Dedifferentiated amniotic fluid mesenchymal stem cell (primary cell): ENCODE measurements at regions not wholly inside any gene's neighbourhood (a gene's known extent, or its start where the extent isn't known, plus 50 kb on each side); places are given as distances from the start of the nearest gene placed in this dataset.

Experiments
- DNase-seq: peaks from one replicate; pipeline ENCODE4 v3.0.0-alpha.2; 2016; ENCODE audit errors: extremely low spot score

DNA sequence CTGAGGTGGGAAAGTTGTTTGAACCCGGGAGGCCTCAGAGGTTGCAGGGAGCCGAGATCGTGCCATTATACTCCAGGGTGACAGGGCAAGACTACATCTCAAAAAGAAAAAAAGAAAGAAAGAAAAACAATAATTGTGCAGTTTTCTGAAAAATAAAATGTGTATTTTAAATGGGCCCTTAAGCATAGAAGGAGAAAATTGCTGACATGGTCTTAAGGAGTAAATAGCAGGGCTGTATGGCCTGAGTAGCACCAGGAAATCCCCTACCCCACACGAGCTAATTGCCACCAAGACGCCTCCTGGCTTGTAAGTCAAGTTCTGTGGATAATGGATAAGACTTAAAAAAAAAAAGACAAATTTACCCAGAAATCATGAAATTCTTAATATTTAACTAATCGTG is 271.4 kb upstream of the NCKAP5 start:
- DNase-seq: no peak

DNA sequence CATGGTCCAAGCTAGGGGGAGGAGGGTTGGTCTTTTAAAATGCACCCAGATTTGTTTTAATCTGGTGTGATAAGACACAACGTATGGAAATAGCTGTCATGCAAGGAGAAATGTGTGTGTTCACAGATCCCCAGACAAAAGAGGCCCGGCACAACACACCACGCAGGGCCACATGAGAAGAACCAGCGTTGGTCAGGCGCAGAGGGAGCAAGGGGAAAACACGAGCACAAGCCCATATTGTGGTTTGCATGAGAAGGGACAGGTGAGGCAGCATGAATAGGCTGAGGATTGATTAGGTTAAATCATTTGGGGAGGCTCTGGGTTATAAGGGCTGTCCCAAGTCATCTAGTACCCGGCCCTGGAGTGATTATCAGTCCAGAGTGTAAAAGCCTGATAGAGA is 272.5 kb upstream of the NCKAP5 start:
- no peak for DNase-seq

DNA sequence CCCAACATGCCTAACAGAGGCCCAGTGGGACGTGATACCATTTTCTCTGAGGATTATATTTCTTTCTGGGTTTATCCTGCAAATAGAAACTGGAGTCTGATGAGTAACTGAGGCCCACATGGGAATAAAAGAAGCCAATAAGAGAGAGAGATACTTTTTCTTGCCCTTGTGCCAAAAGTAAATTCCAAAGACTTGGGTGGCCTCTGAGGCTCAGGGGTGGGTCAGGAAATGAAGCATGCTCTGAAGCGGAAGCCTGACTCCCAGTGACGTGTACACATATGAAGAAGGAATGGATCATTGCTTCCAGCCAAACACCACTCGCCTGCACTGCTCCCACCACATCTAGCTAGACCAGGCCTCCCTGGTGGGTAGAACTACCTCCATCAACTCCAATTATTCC is 273.6 kb upstream of the NCKAP5 start:
- DNase-seq: peak; percentile 87

DNA sequence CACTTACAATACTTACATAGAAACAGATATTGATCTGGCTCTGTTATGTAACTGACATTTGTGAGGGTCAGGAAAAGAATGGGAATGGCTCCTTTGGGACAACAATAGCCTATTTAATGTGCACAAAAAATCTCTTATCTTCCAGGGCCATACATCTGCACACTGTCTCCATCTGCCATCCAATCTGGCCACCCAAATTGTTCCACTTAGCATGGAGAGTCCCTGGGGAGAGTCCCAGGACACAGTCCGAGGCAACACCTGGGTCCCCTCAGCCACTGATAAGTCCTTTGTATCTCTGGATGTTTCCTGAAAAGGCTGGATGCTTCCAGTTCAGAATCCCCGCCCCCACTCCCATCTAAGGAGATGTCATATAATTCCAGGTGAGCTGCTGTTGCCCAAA is 274.2 kb upstream of the NCKAP5 start:
- no peak for DNase-seq

DNA sequence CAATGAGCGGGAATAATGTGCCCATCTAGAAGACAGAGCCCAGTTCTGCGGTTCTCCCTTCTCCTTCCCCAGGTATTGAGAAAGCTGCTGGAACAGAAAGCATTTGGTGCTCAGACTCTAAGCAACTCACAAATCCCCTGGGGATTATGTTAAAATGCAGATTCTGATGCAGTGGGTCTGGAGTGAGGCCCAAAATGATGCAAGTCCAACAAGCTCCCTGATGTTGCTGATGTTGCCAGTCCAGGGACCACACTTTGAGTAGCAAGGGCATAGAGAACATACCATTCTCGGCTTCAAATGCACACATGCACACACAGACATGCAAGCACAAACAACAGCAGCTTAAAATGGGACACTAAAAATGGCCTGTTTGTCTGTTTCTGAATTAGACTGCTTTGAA is 274.8 kb upstream of the NCKAP5 start:
- no peak for DNase-seq

DNA sequence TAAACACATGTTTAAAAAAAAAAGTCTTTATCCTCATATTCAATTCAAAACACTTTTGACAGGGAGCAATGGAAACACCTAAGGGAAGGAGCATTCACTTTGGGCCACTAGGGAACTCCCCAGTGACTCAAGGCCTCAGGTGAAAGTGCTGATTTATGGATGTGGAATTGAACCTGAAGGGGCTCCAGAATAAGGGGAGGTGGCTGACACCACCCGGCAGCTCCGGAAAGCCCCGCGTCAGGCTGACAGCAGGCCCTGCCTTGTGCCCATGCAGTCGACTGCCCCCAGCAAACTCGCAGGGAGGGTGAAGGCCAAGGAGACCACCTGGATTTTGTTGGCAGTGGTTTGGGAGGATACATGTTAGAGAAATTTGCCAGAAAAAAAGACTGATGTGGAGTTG is 275.3 kb upstream of the NCKAP5 start:
- no peak for DNase-seq

DNA sequence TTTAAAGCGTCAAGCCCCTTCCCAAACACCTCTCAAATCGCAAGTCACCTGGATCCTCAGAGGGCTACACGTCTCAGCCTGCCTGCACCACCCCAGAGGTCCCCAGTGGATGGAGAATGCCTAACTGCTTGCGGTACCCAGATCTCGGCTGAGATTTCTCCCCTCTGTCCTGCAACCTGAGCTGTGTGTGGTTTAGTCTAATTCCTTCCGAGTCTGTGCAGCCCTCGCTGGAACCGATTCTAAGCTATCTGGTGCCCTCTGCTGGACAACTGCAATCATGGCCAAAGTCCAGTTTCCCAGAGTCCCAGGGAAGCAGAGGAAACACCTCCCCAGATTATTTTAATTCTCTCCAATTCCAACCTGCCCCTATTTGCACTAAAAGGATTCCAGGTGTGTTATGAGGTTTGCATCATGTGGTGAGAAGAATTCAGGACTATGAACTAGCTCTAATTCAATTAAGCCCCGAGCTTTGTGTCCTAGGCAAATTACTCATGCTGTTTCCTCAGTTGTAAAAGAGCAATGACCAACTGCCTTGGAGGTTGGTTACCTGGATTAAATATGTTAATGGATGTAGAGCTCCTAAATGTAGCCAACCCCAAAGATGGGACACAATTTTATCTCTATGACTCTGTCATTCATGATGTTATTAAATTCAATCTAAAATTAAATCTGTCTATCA is 276.1 kb upstream of the NCKAP5 start:
- DNase-seq: peak; percentile 85

DNA sequence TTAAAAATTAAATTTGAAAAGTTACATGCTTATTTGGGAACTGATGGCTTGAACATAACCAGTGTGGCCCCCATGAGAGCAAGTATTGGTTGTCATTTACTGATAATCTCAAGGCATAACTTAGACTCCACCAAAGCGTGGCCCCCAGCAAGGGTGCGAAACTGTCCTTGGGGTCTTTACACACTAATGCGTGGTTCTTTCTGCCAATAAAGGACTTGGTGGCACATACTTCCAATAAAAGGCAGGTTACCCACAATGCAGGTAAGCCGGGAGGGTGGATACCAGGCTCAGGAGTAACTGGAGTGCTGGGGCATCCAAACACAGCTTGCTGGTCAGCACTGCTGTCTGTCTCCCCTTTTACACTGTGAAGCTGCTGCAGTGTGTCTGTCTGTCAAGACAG is 278.2 kb upstream of the NCKAP5 start:
- no peak for DNase-seq

DNA sequence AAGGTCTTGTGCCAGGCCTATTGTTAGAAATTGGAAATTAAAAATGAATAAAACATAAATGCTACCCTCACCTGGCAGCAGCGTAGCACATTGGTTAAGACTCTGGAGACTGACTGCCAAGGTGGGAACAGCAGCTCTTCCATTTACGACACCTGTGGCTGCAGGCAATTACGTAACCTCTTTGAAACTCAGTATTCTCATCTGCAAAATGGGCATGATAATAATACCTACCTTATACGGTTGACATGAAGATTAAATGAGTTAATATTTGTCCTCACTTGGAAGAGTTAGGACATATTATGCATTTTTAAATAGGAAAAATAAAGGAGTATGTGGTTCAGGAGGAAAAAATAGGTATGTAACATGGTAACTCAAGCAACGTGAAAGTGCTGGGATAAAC is 279.3 kb upstream of the NCKAP5 start:
- no peak for DNase-seq

DNA sequence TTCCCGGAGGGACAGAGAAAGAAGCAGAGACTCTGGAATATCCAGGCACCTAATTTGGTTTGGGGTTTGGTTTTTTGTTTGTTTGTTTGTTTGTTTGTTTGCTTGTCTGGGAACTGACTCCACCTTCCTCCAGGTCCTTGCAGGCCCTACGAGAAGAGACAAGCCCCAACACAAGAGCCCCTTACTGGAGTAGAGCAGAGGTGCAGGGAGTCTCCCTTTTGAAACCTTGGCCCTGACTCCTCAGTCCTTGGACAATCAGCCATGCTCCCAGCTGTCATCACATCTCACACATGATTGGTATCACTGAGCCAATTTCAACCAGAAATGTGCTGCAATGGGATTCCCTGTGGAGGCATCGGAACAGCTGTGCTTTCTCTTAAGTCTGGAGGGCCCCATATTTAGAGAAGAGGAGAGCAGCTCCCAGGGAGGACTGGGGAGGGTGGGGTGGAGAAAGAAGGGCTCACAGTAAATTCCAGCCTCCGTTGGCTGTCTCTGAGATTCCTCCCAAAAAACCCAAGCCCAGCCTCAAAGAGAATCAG is 279.9 kb upstream of the NCKAP5 start:
- no peak for DNase-seq

DNA sequence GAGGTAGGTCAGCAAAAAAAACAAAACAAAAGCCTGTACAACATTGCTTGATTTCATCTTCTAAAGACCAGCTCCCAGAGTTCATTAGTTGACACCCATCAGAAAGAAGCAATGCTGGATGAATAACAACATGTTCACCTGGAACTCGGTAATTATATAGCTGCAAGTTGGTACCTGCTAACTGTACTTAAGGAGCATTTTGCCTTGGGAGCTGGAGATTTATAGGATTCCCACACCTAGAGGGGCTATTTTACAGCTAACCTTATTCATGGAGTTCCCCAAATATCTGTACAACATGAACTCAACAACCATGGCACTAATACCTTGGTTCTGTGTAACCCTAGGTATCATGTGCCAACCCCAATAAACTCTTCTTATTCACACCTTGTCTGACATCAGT is 281.1 kb upstream of the NCKAP5 start:
- no peak for DNase-seq

DNA sequence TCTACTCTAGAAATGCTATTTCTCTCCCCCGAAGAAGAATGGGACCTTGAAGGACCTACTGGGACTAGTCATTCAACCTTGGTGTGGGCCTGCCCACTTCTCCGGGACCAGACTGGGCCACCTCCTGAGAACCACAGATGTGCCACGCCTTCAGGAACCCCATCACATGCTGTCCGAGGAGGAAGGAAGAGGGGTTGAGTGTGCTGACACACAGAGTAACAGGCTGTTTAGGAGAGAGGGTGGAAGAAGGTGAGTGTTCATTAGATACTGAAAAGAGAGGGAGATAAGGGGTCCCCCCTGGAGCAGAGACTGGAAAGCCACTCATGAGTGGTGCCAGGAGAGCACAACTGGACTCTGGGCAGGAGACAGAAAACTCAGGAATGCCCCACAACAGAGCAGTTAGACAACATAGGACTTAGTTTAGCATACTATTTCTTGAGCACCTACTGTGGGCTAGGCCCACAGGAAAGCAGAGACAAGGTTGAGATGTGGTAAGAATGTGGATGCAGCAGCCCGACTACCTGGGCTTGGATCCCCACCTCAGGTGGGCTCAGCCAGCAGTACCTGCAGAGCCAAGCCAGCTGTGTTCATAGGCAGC is 286.4 kb upstream of the NCKAP5 start:
- no peak for DNase-seq

DNA sequence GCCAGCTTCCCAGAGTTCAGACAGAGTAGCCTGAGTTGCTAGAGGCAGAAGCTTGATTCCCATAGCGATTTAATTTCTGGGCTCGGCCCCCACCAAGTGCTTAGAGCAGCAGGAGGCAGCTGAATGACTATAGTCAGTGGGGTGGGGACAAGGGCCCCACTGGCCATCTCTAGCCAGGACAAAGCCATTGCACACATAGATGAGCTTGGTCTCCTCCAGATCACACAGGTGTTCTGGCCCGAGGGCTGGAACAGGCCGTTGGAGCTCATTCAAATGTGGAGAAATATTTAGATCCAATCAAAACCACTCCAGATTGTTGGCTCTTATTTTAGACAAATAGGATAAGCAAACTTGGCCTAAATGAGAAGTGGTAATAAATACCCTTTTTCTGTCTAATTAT is 287.3 kb upstream of the NCKAP5 start:
- DNase-seq: no peak

DNA sequence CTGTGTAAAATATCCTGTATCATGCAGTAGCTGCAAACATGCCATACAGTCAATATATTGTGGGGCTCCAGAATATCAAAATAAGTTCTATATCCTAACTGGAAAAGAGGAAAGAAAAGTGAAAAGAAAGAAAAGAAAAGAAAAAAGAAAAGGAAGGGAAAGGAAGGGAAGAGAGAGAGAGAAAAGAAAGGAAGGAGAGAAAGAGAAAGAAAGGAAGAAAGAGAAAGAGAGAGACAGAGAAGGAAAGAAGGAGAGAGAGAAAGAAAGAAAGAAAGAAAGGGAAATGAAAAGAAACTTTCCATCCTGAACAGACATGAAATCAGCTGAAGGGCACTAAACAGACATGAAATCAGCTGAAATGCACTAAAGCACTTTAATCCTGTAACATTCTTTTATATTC is 288.4 kb upstream of the NCKAP5 start:
- no peak for DNase-seq

DNA sequence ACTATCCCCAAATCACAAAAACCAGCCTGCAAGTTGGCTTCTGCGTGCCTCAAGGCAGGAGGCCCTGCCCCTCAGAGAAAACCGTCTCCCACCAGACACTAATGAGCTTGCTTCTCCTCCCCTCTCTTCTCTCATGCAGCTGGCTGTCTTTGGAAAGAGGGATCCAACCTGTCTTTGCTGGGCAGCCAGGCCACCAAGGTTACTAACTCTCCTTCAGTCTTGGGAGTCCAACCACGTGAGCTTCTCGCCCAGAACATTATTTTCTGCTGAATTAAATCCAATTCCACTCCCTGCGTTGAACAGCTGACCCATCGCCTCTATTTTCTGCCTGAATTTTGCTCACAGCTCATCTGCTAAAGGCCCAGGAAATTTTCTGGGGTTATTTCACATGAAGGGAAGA is 291.3 kb upstream of the NCKAP5 start:
- DNase-seq: no peak

DNA sequence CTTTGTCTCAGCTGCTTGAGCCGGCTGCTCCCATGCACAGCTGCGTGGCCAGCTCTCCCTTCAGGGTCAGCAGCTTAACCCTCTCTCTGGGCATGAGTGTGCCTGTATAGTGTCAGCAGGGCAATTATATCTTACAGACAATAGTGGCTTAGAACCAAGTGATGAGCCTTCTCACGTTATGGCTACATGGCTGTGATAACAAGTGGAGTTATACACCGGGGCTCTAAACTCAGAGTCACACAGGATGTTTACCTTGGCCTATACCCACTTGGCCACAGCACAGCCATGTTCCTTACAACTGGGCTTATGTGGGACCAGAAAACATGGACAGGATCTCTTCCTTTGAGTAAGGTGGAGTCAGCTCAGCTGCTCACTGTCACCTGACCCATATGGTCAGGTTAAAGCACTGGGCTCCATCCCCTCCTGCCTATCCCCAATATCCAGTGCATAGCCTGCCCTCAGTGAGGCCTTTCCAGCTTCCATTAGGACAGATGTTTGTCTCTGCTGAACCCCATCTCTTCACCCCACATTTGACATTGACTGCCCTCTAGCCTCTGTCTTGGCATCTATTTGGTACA is 294.2 kb upstream of the NCKAP5 start:
- DNase-seq: no peak

DNA sequence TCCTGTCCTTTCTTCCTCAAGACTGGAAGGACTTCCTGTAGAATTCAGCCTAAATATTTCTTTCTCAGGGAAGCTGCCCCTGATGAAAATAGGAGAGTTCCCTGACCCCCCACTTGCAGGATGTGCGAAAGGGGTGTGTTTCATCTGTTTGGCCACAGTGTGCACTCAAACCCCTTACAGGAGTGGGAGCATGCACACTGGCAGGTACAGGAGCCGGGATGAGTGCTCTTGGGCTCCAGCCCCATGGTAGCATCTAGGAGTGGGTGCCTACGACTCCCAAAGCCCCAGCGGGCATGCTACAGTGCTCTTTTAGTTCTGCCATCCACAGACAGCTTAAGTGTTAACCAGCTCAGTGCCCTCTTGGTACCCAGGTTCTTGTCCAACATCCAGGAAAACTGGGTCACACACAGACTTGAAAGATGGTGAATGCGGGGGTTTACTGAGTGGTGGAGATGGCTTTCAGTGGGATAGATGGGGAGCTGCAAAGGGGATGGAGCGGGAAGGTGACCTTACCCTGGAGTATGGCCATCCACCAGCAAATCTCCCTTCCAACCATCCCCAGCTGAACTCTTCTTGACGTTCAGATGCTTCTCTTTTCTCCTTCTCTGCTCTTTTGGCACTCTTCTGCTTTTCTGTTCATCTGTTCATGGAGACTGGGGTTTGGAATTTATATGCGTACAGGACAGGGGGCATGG is 295.0 kb upstream of the NCKAP5 start:
- DNase-seq: no peak

DNA sequence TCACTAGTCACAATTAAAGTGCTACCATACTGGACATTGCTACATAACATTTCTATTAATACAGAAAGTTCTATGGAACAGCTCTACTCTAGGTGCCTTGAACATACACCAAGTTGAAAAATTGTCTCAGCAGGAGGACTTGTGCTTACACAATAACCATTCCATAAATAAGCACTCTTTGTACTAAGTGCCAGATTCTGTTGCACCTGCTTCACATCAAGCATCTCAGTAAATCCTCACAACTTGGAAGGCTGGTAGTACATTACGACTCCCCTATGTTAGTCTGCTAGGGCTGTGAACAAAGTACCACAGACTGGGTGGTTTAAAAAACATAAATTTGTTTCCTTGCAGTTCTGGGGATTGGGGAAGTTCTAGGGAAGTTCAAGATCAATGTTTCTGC is 296.9 kb upstream of the NCKAP5 start:
- DNase-seq: no peak

DNA sequence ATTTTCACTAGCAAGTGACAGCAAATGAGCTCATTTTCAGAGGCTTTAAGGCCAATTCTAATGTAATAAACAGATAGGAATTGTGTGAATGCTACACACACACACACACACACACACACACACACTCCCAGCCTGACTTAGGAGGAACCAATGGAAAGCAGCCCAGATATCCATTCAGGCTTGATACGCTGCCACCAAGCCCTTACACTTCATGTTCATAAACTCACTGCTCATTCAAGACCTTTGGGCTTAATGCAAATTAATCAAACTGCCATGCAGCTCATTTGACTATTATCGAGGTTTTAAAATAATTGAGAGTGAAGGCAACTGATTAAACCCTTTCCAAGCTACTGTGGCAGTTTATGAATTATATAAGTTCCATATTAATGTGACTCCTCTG is 298.9 kb upstream of the NCKAP5 start:
- no peak for DNase-seq

DNA sequence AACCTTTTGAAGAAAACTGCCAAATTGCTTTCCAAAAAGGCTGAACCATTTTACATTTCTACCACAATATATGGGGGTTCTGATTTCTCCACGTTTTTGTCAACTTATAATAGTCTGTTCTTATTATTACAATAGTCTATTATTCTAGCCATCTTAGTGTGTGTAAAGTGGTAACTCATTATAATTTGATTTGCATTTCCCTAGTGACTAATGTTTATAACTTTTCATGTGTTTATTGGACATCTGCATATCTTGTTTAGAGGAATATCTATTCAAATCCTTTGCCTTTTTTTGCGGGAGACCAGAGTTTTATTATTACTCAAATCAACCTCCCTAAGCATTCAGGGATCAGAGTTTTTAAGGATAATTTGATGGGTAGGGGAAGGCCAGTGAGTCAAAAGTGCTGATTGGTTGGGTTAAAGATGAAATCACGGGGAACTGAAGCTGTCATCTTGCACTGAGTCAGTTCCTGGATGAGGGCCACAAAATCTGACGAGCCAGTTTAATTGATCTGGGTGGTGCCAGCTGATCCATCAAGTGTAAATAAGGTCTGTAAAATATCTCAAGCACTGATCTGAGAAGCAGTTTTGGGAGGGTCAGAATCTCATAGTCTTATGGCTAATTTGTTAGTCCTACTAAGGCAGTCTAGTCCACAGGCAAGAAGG is 303.4 kb upstream of the NCKAP5 start:
- no peak for DNase-seq

DNA sequence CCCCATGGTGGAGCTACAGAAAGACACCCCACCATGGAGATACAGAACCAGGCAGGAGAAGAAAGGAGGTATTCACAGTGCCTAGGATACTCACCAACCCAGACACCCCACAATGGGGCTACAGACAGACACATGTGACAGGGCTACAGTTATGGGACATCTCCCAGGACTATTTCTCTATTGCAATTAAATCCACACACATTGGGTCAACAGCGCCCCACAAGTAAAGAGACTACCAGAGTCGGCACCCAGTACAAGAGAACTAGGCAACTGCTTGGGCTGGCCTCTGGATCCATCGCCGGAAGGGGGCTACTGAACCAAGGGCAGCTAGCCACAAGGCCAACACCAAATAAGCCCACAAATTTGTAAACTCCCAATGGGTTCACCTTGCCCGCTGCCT is 310.1 kb upstream of the NCKAP5 start:
- no peak for DNase-seq

DNA sequence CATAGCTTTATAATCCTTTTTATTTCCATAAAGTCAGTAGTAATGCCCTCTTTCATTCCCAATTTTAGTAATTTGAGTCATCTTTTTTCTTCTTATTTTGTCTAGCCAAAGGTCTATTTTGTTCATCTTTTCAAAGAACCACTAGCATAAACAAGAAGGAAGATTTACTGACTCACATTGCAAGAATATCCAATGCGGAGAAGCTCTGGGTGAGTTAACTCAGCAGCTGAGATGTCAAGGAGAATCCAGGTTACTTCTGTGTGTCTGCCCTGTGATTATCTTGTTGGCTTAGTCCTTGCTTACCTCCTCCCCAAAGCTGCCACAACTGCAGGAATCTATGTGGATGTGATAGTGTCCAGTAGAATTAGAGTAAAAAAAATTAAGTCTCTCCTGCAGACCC is 311.4 kb upstream of the NCKAP5 start:
- no peak for DNase-seq
